HG03139 (cell line): ENCODE measurements at regions not wholly inside any gene's neighbourhood (a gene's known extent, or its start where the extent isn't known, plus 50 kb on each side); places are given as distances from the start of the nearest gene placed in this dataset.

ENCODE experiments used
- ATAC-seq: cut with Tn5 transposase; IDR thresholded peaks from one replicate; pipeline ENCODE4 v1.9.1; 2021; ENCODE audit not compliant: unreplicated experiment

DNA sequence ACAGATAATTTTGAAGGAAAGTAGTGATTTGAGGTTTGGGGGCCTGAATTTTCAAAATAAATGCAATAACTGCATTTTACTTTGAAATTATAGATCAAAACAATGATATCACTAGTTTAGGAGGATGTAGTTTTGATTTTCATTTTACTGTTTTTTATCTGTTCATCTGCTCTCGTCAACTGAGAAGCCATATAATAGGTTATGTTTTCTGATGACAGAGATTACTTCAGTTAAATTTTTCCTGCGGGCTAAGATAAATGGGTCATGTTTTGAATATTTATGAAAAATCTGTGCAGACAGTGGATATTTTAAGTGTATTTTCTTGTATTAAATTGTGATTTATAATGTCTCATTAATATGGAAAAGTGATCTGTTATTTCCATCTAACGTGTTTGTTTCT, 573.4 kb downstream of the CPS1 start:
- no peak for ATAC-seq

DNA sequence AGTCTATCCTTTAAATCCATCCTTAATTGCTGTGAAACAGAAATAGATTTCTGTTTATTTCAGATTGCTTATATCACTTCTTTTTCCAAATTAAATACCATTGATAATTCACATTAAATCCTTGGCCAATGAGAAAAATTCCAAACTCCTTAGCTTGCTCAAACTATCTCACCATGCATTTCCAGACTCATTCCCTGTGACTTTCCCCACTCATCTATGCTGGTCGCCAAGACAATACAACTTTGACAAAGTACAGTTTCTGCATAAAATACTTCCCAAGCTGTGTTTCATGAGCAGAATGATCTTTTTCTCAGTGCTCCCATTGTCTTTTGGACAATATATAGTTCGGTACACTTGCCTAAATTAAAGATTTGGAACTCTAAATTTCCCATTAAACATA, 575.6 kb downstream of the CPS1 start:
- ATAC-seq: no peak

DNA sequence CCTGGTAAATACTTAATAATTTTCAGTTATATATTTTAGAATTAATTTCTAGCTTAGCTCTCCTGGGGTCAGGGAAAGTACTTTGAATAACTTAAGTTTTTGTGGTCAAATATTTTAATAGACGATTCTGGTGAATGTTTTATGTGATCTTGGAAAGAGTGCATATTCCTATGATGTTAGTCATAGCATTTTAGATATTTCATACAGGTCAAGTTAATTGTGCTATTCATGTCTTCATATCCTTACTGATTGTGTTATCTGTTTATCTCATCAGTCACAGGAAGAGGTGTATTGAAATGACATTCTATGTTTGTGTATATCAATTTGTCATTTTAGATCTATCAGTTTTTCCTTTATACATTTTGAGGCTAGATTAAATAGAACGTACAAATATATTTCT, 576.2 kb downstream of the CPS1 start:
- ATAC-seq: no peak

DNA sequence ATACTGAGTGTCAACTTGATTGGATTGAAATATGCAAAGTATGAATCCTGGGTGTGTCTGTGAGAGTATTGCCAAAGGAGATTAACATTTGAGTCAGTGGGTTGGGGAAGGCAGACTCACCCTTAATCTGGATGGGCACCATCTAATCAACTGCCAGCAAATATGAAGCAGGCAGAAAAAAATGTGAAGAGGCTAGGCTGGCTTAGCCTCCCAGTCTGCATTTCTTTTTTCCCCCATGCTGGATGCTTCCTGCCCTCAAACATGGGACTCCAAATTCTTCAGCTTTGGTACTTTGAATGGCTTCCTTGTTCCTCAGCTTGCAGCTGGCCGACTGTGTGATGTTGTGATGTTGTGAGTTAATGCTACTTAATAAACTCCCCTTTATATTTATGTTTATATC, 577.4 kb downstream of the CPS1 start:
- no peak for ATAC-seq

DNA sequence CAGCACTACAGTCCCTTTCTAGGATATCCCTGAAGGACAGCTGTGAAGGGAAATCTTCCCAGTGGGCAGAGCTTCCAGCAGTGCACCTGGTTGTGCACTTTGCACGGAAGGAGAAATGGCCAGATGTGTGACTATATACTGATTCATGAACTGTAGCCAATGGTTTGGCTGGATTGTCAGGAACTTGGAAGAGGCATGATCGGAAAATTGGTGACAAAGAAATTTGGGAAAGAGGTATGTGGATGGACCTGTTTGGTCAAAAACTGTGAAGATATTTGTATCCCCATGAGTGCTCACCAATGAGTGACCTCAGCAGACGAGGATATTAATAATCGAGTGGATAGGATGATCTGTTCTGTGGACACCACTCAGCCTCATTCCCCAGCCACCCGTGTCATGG, 582.2 kb downstream of the CPS1 start:
- no peak for ATAC-seq

DNA sequence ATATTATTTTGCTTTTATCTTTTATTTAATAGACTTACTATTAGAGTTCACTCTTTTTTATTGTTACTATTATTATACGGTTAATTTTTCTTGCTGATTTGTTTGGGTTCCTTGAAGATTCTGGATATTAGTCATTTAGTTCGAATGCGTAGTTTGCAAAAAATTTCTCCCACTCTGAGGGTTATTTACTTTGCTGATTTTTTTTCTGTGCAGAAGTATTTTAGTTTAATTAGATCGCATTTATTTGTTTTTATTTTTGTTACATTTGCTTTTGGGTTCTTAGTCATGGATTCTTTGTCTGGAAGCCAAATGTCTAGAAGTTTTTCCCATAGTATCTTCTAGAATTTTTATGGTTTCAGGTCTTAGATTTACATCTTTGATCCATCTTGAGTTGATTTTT, 585.2 kb downstream of the CPS1 start:
- no peak for ATAC-seq

DNA sequence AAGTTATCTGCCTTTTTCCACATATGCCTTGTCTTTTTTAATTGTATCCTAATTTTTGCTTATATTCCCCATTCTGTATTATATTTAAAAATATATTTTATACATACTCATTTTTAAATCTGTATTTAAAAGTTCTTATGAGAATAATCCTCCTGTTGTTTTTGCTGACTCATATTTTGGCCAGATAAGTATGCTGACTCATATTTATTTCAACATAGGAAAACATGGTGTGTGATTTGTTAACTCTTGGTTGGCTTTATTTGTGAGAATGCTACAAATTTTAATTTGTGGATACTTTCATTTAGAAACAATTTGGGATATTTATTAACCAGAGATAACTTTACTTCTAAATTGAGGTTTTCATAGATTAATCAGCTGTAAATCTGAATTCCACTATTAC, 587.7 kb downstream of the CPS1 start:
- ATAC-seq: no peak

DNA sequence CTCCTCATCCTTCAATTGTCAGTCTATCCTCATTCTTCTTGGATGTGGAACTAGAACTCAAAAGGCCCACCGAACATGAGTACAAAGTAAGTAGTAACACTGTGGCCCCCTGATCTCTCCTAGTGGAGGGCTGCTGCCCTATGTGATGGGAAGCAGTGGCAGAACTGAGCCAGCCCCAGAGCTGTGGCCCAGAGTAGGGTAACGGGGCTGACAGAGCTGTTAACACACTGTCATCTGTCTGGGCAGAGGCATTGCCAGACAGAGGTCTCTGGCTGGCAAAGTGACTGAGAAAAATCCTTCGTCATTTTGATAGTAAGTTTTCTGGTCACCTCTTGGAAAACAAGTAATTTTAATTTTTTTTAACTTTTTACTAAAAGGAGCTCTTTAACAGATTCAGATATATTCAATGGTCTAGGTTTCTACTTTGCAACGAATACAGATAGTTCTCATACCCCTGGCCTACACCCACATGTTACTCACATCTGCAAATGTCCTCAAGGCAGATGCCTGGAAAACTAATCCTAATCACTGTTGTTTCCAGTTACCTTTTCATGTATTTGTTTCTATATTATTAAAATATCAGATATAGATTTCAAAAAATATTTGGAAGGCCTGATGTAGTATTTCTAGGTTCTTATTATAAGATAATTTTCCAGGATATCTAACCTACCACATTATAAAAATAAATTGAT, 588.7 kb downstream of the CPS1 start:
- no peak for ATAC-seq

DNA sequence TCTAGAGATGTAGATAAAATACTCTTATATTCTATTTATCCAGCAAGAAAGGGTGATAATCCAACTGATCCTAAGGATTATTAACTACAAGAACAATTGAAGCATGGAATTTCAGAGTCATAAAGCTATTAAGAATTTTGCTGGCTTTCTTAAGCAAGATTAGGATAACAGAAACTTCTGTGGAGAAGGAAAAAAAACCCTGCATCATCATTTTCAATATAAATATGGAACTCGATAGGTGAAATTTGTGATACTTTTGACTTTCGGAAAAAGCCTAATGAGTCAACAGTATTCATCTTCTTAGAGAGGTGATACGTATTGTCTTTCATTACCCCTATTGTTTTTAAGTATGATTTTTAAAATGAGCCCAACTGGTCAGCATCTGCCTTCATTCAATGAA, 593.3 kb downstream of the CPS1 start:
- no peak for ATAC-seq

DNA sequence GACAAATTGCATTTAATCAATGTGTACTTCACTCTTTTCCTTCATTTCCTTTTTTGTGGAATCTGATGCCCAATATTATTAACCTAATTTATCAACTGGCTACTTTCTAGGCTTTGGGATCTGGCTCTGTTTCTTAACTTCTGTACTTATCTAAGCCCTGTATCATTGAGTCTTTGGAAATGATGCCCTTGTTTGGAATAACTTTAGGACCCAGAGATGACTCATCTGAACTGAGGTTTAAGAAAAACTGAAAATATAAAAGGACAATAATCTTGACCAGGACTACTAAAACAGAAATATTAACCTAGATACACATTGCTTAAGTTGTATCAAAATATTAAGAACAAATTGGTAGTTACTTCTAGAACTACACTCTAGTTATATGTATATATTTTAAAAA, 600.8 kb downstream of the CPS1 start:
- no peak for ATAC-seq

DNA sequence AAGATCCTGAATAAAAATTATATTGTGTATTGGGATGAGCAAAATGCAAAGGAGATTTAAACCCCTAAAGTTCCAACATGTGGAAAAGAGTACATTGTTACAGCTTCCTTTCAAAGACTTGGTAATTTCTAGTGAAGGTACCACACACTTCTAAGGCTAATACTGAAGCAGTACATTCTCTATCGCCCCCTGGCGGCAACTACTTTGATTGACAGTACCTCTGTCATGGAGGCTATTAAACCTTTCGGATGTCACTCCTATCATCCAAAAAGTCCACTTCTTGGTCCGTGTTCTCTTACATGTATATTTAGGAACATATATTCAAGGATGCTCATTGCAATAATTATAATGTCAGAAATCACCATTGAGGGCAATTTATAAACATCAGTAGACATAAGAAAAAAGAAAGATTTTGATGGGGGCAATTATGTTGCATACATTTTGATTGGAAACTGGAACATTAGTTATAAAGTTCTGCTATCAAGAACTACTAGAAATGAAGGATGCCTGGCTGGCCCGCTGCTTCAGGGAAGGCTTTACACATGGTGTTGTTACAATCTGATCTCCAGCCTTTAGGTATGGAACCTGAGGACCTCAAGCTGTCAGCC, 601.6 kb downstream of the CPS1 start:
- peak; percentile 99 for ATAC-seq

DNA sequence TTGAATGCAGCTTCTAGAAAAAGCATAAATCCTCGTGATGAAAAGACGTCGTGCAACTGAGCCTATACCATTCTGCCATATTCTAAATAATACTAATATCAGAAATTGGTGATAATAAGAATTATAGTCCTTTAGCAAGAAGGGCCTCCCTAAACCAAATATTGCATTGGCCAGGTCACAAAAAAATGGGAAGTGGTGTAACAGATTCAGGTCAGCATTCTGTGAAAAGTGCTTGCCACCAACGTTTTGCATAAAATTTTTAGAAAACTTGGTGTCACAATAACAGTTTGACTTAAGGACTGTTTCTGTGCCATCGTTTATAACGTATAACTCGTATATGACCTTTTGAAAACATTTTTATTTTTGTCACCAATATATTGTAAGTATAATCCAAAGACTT, 603.6 kb downstream of the CPS1 start:
- ATAC-seq: no peak

DNA sequence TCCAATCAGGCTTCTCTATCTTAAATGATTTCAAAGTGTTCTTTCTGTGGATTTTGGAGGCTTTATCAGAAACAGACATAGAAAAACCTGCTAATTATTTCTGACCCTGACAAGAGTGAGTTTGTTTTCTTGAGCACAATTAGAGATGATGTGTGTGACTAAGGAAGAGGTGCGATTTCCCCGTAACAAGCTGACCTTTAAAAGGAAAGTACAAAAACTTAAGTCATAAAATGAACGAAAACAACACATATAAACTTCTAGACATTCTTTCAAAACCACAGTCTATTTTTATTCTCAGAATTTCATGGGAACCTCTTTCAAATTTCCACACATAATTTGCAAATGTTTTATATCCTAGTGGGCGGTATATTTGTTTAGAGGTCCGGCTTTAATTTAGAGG, 604.8 kb downstream of the CPS1 start:
- ATAC-seq: no peak

DNA sequence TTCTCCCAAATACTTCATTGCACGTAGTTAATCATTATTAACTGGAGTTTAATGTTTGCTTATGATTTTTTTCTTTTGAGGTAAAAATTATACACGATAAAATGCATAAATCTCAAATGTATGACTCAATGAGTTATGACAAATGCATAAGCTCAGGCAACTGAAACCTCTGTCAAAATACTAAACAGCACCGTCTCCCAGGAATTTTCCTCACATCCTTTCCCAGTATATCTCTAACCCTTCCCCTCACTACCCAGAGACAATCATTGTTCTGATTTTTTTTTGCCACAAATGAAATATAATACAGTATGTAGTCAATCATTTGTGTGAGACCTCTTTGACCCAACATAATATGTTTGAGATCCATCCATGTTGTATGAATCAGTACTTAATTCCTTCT, 606.5 kb downstream of the CPS1 start:
- ATAC-seq: no peak

DNA sequence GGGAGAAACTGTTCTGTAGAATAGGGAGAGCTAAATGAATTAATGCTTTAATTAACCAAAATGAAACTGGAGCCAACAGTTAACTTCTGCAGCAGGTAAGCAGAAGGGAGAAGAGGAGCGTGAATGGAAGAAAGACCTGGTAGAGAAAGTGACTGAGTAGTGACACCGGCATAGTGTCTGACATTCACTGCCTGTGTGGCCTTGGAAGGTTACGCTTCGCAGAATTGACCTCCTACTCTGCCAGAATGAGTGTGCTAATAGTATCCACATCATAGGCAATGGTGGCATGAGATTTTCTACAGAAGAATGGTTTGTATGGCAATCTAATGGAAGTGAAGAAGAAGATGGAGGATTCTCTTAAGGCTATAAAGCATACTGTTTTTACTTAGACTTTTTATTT, 614.4 kb downstream of the CPS1 start:
- no peak for ATAC-seq

DNA sequence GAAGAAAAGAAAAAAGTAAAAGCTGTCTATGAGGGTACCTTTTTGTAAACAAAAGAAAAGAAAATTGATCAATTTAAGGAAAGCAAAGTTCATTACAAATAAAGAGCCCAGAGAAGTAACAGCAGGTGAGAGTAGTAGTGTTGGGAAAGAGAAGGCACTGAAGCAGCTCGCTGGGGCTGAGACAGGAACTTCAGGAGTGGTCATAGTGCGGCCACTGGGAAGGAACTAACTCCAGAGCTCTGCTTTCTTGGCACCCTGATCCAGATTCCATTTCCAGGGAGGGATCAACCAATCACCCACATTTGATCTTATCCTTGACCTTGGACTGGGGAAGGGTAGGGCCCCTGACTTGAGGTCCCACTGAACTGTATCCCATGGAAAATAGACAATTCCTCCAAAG, 617.6 kb downstream of the CPS1 start:
- ATAC-seq: no peak

DNA sequence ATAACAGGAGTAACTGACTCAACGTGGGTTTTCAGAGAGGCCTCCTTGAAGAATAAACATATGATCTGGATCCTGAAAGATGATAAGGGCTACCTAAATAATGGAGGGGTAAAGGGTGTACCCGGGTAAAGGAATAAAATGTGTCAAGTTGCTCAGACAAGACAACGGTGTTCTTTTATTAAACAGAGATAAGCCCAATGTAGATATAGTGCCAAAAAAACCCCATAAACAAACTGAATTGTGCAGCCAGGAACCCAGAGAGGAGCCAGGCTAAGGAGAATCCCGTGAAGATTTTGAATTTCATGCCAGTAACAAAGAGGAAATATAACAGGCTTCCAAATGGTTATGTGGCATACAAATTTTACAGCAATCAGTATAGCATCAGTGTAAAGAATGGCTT, 618.2 kb downstream of the CPS1 start:
- no peak for ATAC-seq

DNA sequence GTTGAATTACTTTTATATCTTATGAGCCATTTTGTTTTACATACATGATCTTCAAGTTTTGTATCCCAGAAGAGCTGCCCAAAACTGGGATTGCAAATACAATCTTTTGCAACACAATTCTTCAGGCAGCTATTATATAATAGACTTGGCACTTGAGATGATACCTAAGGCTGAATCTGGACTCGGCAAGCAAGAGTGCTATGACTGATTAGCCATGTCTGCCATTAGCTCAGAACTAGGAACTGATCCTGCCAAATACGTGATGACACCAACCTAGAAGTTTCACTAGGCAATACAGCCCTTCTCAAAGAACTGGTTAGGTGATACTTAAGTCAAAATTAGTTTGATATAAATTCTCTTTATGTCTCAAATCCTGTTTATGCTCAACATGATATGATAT, 619.6 kb downstream of the CPS1 start:
- ATAC-seq: no peak

DNA sequence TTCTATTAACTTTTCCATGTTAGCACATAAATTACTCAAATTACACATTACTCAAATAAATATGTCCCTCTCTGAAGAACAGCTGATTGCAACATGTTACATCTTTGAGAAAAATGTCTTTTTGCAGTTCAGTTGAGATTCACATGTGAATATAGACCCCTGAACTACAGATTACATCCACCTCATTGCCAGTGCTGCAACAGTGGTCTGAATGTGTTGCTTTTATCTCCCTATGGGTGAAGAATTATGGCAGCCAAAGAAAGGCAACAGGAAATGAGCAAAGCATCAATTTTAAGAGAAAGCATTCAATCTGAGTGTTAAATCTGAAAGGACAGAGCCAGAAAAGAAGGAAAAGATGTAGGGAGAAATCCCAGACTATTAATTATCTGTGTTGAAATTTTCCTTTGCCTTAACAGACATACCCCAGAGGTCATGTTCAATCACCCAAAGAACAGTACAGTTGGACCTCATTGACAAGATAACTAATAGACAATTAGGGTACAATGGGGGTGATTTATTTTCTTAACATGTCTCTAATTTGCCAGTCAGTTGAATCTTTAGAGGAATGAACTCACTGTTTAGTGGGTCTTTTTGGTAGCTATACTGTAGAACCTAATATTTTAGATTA, 620.2 kb downstream of the CPS1 start:
- ATAC-seq: no peak

DNA sequence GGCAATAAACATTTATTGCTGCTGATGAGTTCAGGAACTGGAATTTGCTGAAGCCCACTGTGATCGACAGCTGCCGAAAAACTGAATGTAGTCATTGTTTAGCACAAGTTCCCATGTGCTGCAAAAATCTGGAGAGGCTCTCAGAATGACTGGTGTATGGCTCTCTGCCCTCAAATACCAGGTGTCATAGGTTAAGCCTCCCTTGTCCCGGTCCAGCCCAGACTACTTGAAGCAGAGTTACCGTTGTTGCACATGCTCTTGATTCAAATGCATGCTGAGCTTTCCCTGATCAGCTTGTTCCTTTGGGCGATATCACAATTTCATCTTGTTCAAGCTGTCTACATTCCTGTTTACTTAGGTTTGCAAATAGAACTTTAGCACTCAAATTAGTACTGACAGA, 625.2 kb downstream of the CPS1 start:
- no peak for ATAC-seq

DNA sequence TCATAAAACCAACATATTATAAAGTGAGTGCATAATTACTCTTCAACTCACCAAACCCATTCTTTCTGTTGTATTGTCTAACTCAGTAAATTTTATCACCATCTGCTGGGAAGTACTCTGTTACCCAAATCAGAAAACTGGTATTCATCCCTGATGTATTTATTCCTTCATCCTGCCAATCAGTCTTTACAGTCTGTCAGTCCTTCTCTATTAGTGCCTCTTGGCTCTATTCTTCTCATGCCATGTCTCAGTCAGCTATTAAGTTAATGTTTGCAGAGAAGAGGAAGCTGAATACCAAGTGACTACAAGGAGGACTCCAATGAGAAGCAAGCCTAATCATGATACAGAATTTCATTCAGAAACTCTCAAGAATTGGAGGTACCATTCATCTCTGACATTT, 631.2 kb downstream of the CPS1 start:
- ATAC-seq: no peak

DNA sequence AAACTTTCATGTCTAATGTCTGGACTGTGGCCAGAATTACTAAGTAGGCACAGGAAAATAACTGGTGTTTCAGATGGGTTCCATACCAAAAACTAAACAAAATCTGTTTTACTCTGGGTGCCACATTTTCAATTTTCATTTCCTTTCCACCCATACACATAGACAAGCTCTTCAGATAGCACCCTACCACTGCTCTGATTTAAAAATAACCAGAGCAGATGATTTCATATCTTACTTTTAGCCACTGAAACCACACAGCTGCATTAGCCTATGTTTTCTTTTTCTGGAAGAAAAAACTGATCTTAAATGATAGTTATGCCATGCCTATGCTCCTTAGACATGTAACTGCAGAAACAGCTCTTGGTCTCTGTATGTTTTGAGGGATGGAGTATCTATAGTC, 647.6 kb downstream of the CPS1 start:
- no peak for ATAC-seq

DNA sequence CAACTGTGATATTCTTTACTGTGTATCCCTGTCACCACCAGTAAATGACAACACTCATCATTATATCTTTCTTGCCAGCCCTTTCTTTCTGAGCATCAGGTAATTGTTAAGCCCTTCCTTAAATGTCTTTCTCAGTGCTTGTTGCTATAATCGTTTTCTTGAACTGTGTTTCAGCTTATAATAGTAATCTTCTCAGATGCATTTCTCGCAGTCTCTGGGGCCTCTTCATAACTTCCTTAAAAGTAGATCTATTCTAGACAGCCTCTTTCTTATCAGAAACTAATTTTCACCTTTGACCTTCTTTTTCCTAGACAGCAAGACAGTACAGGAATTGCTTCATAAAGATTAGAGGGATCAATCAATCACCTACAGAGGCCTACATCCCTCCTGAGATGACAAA, 648.1 kb downstream of the CPS1 start:
- ATAC-seq: no peak
